ENCODE measurements at regions not wholly inside any gene's neighbourhood (a gene's known extent, or its start where the extent isn't known, plus 50 kb on each side); places are given as distances from the start of the nearest gene placed in this dataset.

- DNase-seq (ENCODE audit: low read depth) = no peak
Observed at GRCh38 chr12:89992668-89993451, 284.2 kb upstream of the ATP2B1 start.

DNA sequence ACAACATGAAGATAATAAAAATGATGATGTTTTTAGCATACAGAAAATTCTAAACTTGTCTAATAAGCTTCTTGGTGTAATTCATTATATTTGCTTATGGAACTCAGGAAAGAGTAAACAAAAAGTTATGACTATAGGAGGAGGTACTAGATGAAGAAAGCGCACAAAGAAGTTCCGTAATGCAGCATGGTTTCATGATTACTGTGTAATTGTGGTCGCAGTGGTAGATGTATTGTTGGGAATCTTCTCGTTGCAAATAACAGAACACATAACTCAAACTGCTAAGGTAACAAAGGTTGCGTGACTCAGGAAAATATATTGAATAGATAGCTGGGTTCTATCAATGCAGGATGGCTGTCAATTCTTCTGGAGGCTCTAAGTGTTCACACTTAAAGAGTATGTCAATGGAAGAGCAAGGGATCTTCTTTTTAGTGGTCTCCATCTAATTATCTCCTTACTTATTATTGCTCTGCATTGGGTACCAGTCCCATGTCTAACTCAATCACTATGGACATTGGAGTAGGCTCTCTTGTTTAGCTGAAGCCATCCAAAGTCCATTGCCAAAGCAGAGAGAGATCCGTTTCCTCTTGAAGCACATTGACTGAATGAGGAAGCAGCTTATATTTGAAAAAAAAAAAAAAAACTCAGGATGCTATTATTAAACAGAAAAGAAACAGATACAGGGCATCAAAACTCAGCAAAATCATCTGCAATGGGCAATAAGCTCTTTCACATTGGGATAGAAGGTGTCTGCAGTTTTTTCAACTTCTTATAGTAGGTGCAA is 283.4 kb upstream of the ATP2B1 start:
- DNase-seq (ENCODE audit: low read depth) = no peak

- DNase-seq (ENCODE audit: low read depth) = no peak
Observed at GRCh38 chr12:89988188-89988915, 279.7 kb upstream of the ATP2B1 start.

DNA sequence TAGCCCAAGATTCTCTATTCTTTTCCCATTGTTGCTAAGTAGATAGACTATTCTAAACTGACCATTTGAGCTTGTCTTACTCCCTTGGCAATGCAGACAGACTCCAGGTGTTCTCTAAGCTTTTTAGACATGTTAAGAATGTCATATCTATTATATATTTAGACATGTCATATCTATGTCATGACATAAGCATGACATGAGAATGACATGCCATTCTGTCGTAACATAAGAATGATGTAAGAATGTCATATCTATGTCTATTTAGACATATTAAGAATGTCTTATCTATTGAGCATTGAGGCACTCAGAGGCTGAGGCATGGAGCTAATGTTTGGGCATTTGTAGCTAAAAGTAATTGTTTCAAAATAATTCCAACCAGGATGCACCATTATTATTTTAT is 277.3 kb upstream of the ATP2B1 start:
- DNase-seq (ENCODE audit: low read depth) = no peak

DNA sequence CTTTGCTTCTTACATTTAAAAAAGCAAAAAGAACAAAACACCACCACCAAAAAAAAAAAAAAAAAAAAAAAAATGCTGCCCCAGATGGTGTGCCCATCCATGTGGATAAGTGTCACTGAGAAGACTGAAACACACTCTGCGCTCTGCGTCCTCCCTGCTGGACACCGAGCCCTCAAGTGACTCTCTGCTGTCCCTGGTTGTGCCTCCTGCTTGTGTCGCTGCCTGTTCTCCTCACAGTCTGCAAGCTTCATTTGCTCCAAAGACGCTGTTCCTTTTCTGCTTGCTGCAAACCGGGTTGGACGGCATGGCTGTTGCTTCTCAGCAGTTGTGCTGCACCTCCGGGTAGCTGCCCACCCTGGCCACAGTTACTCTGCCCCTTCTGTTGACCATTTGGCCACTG is 276.2 kb upstream of the ATP2B1 start:
- DNase-seq (ENCODE audit: low read depth) = no peak

GRCh38 chr12:89983622-89984021 is 275.0 kb upstream of the ATP2B1 start:
- no peak for DNase-seq (ENCODE audit: low read depth)

- DNase-seq (ENCODE audit: low read depth) = no peak
Observed at GRCh38 chr12:89980236-89980635, 271.6 kb upstream of the ATP2B1 start.

- no peak for DNase-seq (ENCODE audit: low read depth)
Observed at GRCh38 chr12:89977405-89978085, 268.9 kb upstream of the ATP2B1 start.

GRCh38 chr12:89976866-89977265 is 268.2 kb upstream of the ATP2B1 start:
- DNase-seq (ENCODE audit: low read depth) = no peak

- no peak for DNase-seq (ENCODE audit: low read depth)
Observed at GRCh38 chr12:89975574-89975973, 266.9 kb upstream of the ATP2B1 start.

DNA sequence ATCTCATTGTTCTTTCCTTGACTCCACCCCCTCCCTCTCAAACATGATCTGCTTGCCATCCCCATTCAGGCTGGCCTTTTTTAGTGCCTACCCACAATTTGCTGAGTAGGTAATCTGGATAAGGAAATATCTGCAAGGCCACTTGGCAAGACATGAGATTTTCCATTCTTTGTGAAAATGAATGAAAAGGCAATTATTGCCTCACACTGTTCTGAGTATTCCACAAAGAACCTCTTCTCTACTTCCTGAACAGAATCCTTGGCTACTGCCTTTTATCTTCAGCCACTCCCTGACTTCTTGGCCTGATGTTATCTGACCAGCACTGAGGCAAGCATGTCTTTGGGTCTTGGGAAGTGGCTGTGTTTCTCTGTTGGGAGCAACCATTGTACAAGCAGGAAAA is 263.2 kb upstream of the ATP2B1 start:
- no peak for DNase-seq (ENCODE audit: low read depth)

GRCh38 chr12:89970722-89971121 is 262.1 kb upstream of the ATP2B1 start:
- DNase-seq (ENCODE audit: low read depth) = no peak

DNA sequence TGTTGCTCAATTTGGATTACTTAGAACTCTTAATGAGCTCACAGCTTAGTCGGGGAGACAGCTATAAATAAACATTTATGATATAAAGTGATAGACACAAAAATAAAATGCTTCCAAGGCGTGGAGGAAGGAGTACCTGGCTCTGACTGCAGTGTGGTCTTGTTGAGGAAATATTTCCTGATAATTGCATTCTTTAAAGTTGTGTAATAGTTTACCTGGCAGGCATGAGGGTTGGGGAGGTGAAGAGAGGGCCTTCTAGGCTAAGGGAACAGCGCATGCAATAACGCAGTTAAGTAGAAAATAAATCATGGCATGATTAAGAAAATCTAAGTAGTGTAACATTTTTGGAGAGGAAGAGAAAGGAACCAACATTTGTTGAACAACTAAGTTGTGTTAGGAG is 260.5 kb upstream of the ATP2B1 start:
- DNase-seq (ENCODE audit: low read depth) = no peak

DNA sequence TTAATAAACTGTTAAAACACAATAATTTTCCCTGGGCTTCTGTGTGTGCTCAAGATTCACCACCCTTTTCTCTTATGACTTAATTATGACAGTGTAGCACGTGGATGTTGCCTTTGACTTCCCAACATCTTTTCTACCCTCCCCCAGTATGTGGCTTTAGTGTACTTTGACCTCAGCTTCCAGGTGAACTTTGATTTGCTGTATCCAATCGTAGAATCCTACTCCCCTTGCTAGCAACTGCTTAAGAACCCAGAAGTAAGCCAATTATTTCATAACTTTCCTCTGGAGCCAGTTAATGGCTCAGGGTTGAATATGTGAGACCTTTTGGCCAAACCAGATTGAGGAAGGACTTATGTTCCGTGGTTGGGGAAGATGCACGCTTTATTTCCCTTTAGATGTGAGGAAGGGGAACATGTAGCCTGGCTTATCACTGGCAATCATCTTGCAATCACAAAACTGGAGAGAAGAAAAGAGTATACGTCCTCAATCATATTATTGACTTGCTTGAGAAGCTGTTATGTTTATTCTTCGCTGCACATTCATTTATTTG is 259.6 kb upstream of the ATP2B1 start:
- DNase-seq (ENCODE audit: low read depth) = no peak

DNA sequence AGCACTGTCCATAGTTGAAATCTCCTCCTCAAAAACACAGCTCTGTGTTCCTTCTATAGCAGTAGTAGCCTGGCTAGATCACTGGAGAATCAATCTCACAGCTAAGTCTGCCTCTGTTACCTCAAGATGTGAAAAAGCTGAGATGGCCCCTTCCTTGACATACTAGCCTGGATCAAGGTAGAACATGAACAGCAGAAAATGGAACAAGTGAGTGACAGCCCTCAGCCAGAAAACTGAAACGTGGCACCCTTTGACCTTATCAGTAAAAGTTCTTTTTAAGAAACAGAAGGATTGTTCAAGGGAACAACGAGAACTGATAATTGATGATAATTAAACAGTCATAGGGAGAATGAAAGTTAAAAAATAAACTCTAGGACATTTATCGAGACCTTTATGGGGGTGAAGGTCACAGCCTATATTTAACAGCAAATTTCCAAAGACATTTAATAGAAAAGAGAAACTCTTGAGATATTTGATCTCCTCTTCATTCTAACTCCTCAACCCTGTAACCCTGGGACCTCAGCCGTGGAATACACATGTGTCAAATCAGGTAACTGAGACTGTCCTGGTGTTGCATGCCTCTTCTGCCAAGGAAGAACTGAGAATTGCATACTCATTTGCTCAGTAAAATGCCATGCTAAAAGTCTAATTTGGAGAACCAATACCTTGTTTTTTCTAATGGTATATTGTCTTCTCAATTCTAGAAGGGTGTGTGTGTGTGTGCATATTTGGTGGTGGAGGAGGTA is 258.0 kb upstream of the ATP2B1 start:
- no peak for DNase-seq (ENCODE audit: low read depth)

DNA sequence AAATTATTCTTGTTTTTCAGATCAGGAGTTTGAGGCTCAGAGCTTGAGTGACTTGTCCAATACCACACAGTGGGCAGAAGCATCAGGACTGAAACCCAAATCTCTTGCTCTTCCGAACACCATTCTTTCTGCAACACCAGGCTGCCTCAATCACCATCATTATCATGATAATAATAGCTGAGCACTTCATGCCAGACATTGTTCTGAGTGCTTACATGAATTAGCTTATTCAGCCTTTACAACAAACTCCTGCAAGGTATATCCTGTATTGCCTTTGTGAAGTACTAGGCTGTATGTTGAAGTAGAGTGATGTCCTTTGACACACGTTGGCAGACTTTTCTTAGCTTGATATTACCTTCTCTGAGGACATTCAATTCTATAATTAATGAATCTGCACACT is 257.4 kb upstream of the ATP2B1 start:
- DNase-seq (ENCODE audit: low read depth) = no peak

GRCh38 chr12:89962648-89963047 is 254.0 kb upstream of the ATP2B1 start:
- no peak for DNase-seq (ENCODE audit: low read depth)

DNA sequence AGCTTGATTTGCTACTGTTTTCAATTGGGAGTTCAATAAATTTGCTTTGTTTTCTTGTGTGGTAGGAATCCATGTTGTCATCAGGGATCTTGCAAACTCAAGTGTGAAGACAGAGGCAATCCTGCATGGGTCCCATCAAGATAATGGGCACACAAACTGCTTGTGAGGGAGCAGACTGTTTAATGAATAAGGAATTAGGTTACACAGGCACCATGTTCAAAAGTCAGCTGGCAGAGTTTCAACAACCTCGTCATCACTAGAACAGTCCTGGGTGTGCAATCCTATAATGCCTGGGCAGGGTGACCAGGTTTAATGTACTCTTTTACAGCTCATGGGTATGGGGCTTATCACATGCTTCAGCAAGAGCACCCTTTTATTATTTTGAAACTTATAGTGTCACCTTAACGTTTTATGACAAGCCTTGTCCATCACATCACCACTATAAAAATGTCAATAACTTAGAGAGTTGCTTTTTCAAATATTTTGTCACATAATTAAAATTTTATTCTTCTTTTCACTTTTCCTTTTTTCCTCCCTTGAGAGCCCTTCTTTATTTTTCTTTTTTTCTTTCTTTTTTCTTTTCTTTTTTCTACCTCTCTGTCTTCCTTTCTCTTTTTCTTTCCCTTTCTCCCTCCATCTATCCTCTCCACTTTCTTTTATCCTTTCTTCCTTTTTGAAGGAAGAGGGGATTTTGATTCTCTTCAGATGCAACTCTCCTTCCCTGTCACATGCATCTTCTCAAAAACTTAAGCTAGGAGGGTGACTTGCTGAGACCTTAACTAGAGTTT is 252.2 kb upstream of the ATP2B1 start:
- no peak for DNase-seq (ENCODE audit: low read depth)

- no peak for DNase-seq (ENCODE audit: low read depth)
Observed at GRCh38 chr12:89960011-89960507, 251.4 kb upstream of the ATP2B1 start.

- no peak for DNase-seq (ENCODE audit: low read depth)
Observed at GRCh38 chr12:89959179-89959578, 250.5 kb upstream of the ATP2B1 start.
